WTC11 (cell line): ENCODE measurements at regions not wholly inside any gene's neighbourhood (a gene's known extent, or its start where the extent isn't known, plus 50 kb on each side); places are given as distances from the start of the nearest gene placed in this dataset.
"Not testable (repeated sequence)": the region's sequence is repeated elsewhere in the genome, so short reads cannot be mapped to it uniquely, and the experiment has no call there.

Experiments
- ATAC-seq: fragments of 200-7000 bp; cut with Tn5 transposase; 2 replicates; pipeline ENCODE4 v1.10.0; 2021; ENCODE audit warnings: mild to moderate bottlenecking, moderate library complexity
- CTCF ChIA-PET: fragments of 300-600 bp; sonication (Branson Sonifier 250); formaldehyde crosslinking; loops from one replicate; lab custom pipeline; 2021; ENCODE audit warnings: antibody characterized with exemption; lab: Charles Lee
- POLR2A ChIA-PET: fragments of 350-600 bp; sonication (Branson Sonifier 250); formaldehyde crosslinking; loops from one replicate; lab custom pipeline; 2021; ENCODE audit warnings: antibody characterized with exemption; lab: Charles Lee
- DNase-seq: peaks from one replicate; pipeline ENCODE4 v3.0.0; 2021; ENCODE audit warnings: low spot score
- H3K27ac Mint-ChIP-seq: 2 replicates; pipeline ENCODE4 v1.8.0; 2021; ENCODE audit warnings: mixed read lengths
- H3K27me3 Mint-ChIP-seq: 2 replicates; pipeline ENCODE4 v1.8.0; 2021; ENCODE audit warnings: low read depth, mild to moderate bottlenecking, moderate library complexity, mixed read lengths
- H3K36me3 Mint-ChIP-seq: 2 replicates; pipeline ENCODE4 v1.8.0; 2021; ENCODE audit warnings: mixed read lengths
- H3K4me1 Mint-ChIP-seq: 2 replicates; pipeline ENCODE4 v1.8.0; 2022; ENCODE audit warnings: mixed read lengths
- H3K4me3 Mint-ChIP-seq: 2 replicates; pipeline ENCODE4 v1.8.0; 2021; ENCODE audit warnings: mild to moderate bottlenecking, moderate library complexity, mixed read lengths
- H3K9me3 Mint-ChIP-seq: 2 replicates; pipeline ENCODE4 v1.8.0; 2021; ENCODE audit warnings: mixed read lengths
- ATF6 ChIP-seq: sonication (generic); formaldehyde crosslinking; IDR thresholded peaks from 2 replicates; pipeline ENCODE4 v1.8.1; 2023; ENCODE audit warnings: mild to moderate bottlenecking, missing genetic modification reagents
- ESRRA ChIP-seq: sonication (generic); formaldehyde crosslinking; IDR thresholded peaks from 2 replicates; pipeline ENCODE4 v1.8.1; 2022; ENCODE audit warnings: mild to moderate bottlenecking, missing genetic modification reagents, borderline replicate concordance
- ETV6 ChIP-seq: sonication (generic); formaldehyde crosslinking; IDR thresholded peaks from 2 replicates; pipeline ENCODE4 v1.8.1; 2022; ENCODE audit warnings: mild to moderate bottlenecking, missing genetic modification reagents
- FOXJ3 ChIP-seq: sonication (generic); formaldehyde crosslinking; IDR thresholded peaks from 2 replicates; pipeline ENCODE4 v1.9.0; 2021; ENCODE audit warnings: missing genetic modification reagents, mild to moderate bottlenecking, borderline replicate concordance
- FOXK1 ChIP-seq: sonication (generic); formaldehyde crosslinking; IDR thresholded peaks from 2 replicates; pipeline ENCODE4 v1.8.0; 2022; ENCODE audit warnings: mild to moderate bottlenecking, moderate library complexity, missing genetic modification reagents
- FOXP1 ChIP-seq: sonication (generic); formaldehyde crosslinking; IDR thresholded peaks from 2 replicates; pipeline ENCODE4 v1.8.0; 2022; ENCODE audit warnings: missing genetic modification reagents, mild to moderate bottlenecking, moderate library complexity, borderline replicate concordance
- GRHL2 ChIP-seq: fragments of 250-450 bp; sonication (Bioruptor Pico); IDR thresholded peaks from 2 replicates; pipeline ENCODE4 v1.8.0; 2022; ENCODE audit warnings: mild to moderate bottlenecking, moderate library complexity; ENCODE audit not compliant: insufficient replicate concordance, severe bottlenecking
- HMGXB4 ChIP-seq: sonication (generic); formaldehyde crosslinking; IDR thresholded peaks from 2 replicates; pipeline ENCODE4 v1.8.1; 2023; ENCODE audit warnings: mild to moderate bottlenecking, moderate library complexity, missing genetic modification reagents
- IRF2 ChIP-seq: sonication (generic); formaldehyde crosslinking; IDR thresholded peaks from 2 replicates; pipeline ENCODE4 v1.8.0; 2022; ENCODE audit warnings: low read depth, missing genetic modification reagents, borderline replicate concordance
- NFE2L1 ChIP-seq: sonication (generic); formaldehyde crosslinking; IDR thresholded peaks from 2 replicates; pipeline ENCODE4 v1.8.1; 2023; ENCODE audit warnings: missing genetic modification reagents
- PRRX2 ChIP-seq: fragments of 250-450 bp; sonication (Bioruptor Pico); IDR thresholded peaks from 2 replicates; pipeline ENCODE4 v1.8.0; 2021; ENCODE audit warnings: mild to moderate bottlenecking
- RELA ChIP-seq: sonication (generic); formaldehyde crosslinking; IDR thresholded peaks from 2 replicates; pipeline ENCODE4 v1.8.1; 2022; ENCODE audit warnings: missing genetic modification reagents, mild to moderate bottlenecking, borderline replicate concordance
- SP1 ChIP-seq: sonication (generic); formaldehyde crosslinking; conservative IDR thresholded peaks from 2 replicates; pipeline ENCODE4 v1.8.1; 2022; ENCODE audit warnings: missing genetic modification reagents
- TP53 ChIP-seq: sonication (generic); formaldehyde crosslinking; IDR thresholded peaks from 2 replicates; pipeline ENCODE4 v1.8.1; 2023; ENCODE audit warnings: mild to moderate bottlenecking, missing genetic modification reagents
- USF2 ChIP-seq: sonication (generic); formaldehyde crosslinking; IDR thresholded peaks from 2 replicates; pipeline ENCODE4 v1.8.1; 2023; ENCODE audit warnings: mild to moderate bottlenecking, missing genetic modification reagents, moderate library complexity
- ZMAT4 ChIP-seq: fragments of 250-450 bp; sonication (Bioruptor Pico); IDR thresholded peaks from 2 replicates; pipeline ENCODE4 v1.9.0; 2021; ENCODE audit warnings: mild to moderate bottlenecking
- ZNF232 ChIP-seq: sonication (generic); formaldehyde crosslinking; IDR thresholded peaks from 2 replicates; pipeline ENCODE4 v1.8.0; 2022; ENCODE audit warnings: mild to moderate bottlenecking, missing genetic modification reagents
- ZNF263 ChIP-seq: sonication (generic); formaldehyde crosslinking; IDR thresholded peaks from 2 replicates; pipeline ENCODE4 v1.8.1; 2022; ENCODE audit warnings: low read depth, mild to moderate bottlenecking, moderate library complexity, missing genetic modification reagents
- ZNF317 ChIP-seq: sonication (generic); formaldehyde crosslinking; IDR thresholded peaks from 2 replicates; pipeline ENCODE4 v1.8.1; 2023; ENCODE audit warnings: low read depth, mild to moderate bottlenecking, moderate library complexity, missing genetic modification reagents, borderline replicate concordance
- ZNF396 ChIP-seq: fragments of 250-450 bp; sonication (Bioruptor Pico); IDR thresholded peaks from 2 replicates; pipeline ENCODE4 v1.8.0; 2021; ENCODE audit warnings: mild to moderate bottlenecking, moderate library complexity, borderline replicate concordance
- ZNF416 ChIP-seq: fragments of 250-450 bp; sonication (Bioruptor Pico); IDR thresholded peaks from 2 replicates; pipeline ENCODE4 v1.9.0; 2021; ENCODE audit warnings: mild to moderate bottlenecking, inconsistent platforms
- ZSCAN18 ChIP-seq: fragments of 250-450 bp; sonication (Bioruptor Pico); IDR thresholded peaks from 2 replicates; pipeline ENCODE4 v2.1.2; 2022; ENCODE audit warnings: mild to moderate bottlenecking, moderate library complexity

- no peak for TF ChIP-seq FOXJ3 (CRISPR knock-in tag)
- TF ChIP-seq USF2 (CRISPR knock-in tag), result no peak
- TF ChIP-seq ZNF263 (CRISPR knock-in tag), result no peak
- TF ChIP-seq ZNF396 (CRISPR knock-in tag), result no peak
- 0 out of 2 replicates have a peak, but pooled peaks have one; percentile 51 for TF ChIP-seq HMGXB4 (CRISPR knock-in tag)
- TF ChIP-seq, all 79 proteins: peak for 12
These were observed 83.0 kb upstream of the FREM1 start (continued) for GRCh38 chr9:14993061-14993800.

- TF ChIP-seq FOXK1 (no peak), ZNF232 (CRISPR knock-in tag) (no peak), ESRRA (no peak), GRHL2 (CRISPR knock-in tag) (no peak), NFE2L1 (CRISPR knock-in tag) (no peak), ETV6 (CRISPR knock-in tag) (no peak), IRF2 (CRISPR knock-in tag) (no peak)
- TF ChIP-seq, all 79 proteins: peak for 0
- POLR2A ChIA-PET, result no interaction called here
- Mint-ChIP-seq H3K27me3 (peaks cover 3% of the 10 kb centered on the region; the same call in 1 of the 2 replicates), H3K9me3 (no peaks in the 10 kb centered on the region), H3K27ac (peak overlapping the region; percentile 50; the same call in 1 of the 2 replicates), H3K36me3 (no peaks in the 10 kb centered on the region), H3K4me3 (peak overlapping the region; percentile 80), H3K4me1 (peaks cover 19% of the 10 kb centered on the region)
- CTCF ChIA-PET, result interaction anchor here (0.9 kb wide), 1 partner anchor 57 kb away, joined by 3 read pairs; no protein-coding TSS in a partner anchor
- DNase-seq (no peak), ATAC-seq (no peak)
These were observed 82.3 kb upstream of the FREM1 start for GRCh38 chr9:14992516-14992915.

GRCh38 chr9:14992081-14992480 is 81.9 kb upstream of the FREM1 start:
- DNase-seq (no peak), ATAC-seq (no peak)
- H3K27me3 Mint-ChIP-seq, result peaks cover 3% of the 10 kb centered on the region; the same call in 1 of the 2 replicates
- H3K4me3 Mint-ChIP-seq, result peak overlapping the region; percentile 80
- TF ChIP-seq RELA (CRISPR knock-in tag) (no peak), HMGXB4 (CRISPR knock-in tag) (no peak), ZNF317 (CRISPR knock-in tag) (no peak), ZNF416 (CRISPR knock-in tag) (no peak), ZMAT4 (CRISPR knock-in tag) (no peak), ZNF396 (CRISPR knock-in tag) (no peak), PRRX2 (no peak), TP53 (CRISPR knock-in tag) (no peak), SP1 (no peak), ZSCAN18 (no peak), ATF6 (CRISPR knock-in tag) (no peak), FOXP1 (CRISPR knock-in tag) (no peak)
- peaks cover 19% of the 10 kb centered on the region for H3K4me1 Mint-ChIP-seq
- H3K36me3 Mint-ChIP-seq, result no peaks in the 10 kb centered on the region
- H3K27ac Mint-ChIP-seq, result no peak overlapping the region
- ChIA-PET POLR2A (no interaction called here), CTCF (no interaction called here)
- no peaks in the 10 kb centered on the region for H3K9me3 Mint-ChIP-seq

GRCh38 chr9:14990647-14991046 is 80.4 kb upstream of the FREM1 start:
- DNase-seq, POLR2A ChIA-PET, ATAC-seq, H3K9me3 Mint-ChIP-seq, H3K27me3 Mint-ChIP-seq, H3K36me3 Mint-ChIP-seq, H3K27ac Mint-ChIP-seq, H3K4me3 Mint-ChIP-seq: not testable (repeated sequence)
- CTCF ChIA-PET, result interaction anchor here (0.6 kb wide), 1 partner anchor 788 kb away, joined by 3 read pairs; no protein-coding TSS in a partner anchor
- H3K4me1 Mint-ChIP-seq, result peaks cover 19% of the 10 kb centered on the region
